Central memory CD8-positive, alpha-beta T cell (primary cell): ENCODE measurements at regions not wholly inside any gene's neighbourhood (a gene's known extent, or its start where the extent isn't known, plus 50 kb on each side); places are given as distances from the start of the nearest gene placed in this dataset.

ENCODE experiments used
- ATAC-seq: fragments of 150-1000 bp; cut with Tn5 transposase; replicated peaks from 2 replicates; pipeline ENCODE4 v1.10.0; 2022; ENCODE audit warnings: mild to moderate bottlenecking, moderate FRiP score, moderate number of reproducible peaks; ENCODE audit not compliant: poor library complexity, severe bottlenecking; ENCODE audit errors: extremely low read depth
- DNase-seq, 2 donors: peaks; one replicate each; pipeline ENCODE4 v3.0.0; 2021; ENCODE audit warnings: low spot score in 2 of 2
- H3K27ac Mint-ChIP-seq: one replicate; pipeline ENCODE4 v1.8.0; 2022; ENCODE audit warnings: low read depth, mild to moderate bottlenecking, moderate library complexity, mixed read lengths
- H3K27me3 Mint-ChIP-seq: one replicate; pipeline ENCODE4 v1.8.0; 2022; ENCODE audit warnings: mixed read lengths
- H3K36me3 Mint-ChIP-seq: one replicate; pipeline ENCODE4 v1.8.0; 2022; ENCODE audit warnings: mild to moderate bottlenecking, moderate library complexity, mixed read lengths; ENCODE audit not compliant: insufficient read depth
- H3K4me1 Mint-ChIP-seq: one replicate; pipeline ENCODE4 v1.8.0; 2022; ENCODE audit warnings: mixed read lengths
- H3K4me3 Mint-ChIP-seq: one replicate; pipeline ENCODE4 v1.8.0; 2022; ENCODE audit warnings: mild to moderate bottlenecking, moderate library complexity, mixed read lengths
- H3K9me3 Mint-ChIP-seq: one replicate; pipeline ENCODE4 v1.8.0; 2022; ENCODE audit warnings: mixed read lengths

- Mint-ChIP-seq H3K36me3 (no peaks in the 10 kb centered on the region), H3K9me3 (no peaks in the 10 kb centered on the region), H3K27me3 (peaks cover 35% of the 10 kb centered on the region), H3K4me3 (no peak overlapping the region), H3K4me1 (no peaks in the 10 kb centered on the region), H3K27ac (no peak overlapping the region)
- ATAC-seq (no peak), DNase-seq (no peak)
Measured at GRCh38 chr3:152554980-152555379, 280.0 kb upstream of the P2RY1 start.

- Mint-ChIP-seq H3K27ac (no peak overlapping the region), H3K36me3 (no peaks in the 10 kb centered on the region), H3K4me3 (no peak overlapping the region), H3K4me1 (no peaks in the 10 kb centered on the region), H3K9me3 (no peaks in the 10 kb centered on the region), H3K27me3 (peaks cover 35% of the 10 kb centered on the region)
- DNase-seq = no peak
- ATAC-seq = no peak
Measured at GRCh38 chr3:152555666-152556291, 279.2 kb upstream of the P2RY1 start.

GRCh38 chr3:152556731-152557254 lies 278.1 kb upstream of the P2RY1 start:
- H3K27ac Mint-ChIP-seq = no peak overlapping the region
- no peak for ATAC-seq
- H3K36me3 Mint-ChIP-seq = no peaks in the 10 kb centered on the region
- no peaks in the 10 kb centered on the region for H3K4me1 Mint-ChIP-seq
- H3K9me3 Mint-ChIP-seq = no peaks in the 10 kb centered on the region
- peaks cover 45% of the 10 kb centered on the region for H3K27me3 Mint-ChIP-seq
- H3K4me3 Mint-ChIP-seq = no peak overlapping the region
- no peak for DNase-seq

GRCh38 chr3:152557302-152557999 lies 277.5 kb upstream of the P2RY1 start:
- no peak for ATAC-seq
- no peak overlapping the region for H3K27ac Mint-ChIP-seq
- peaks cover 48% of the 10 kb centered on the region for H3K27me3 Mint-ChIP-seq
- H3K4me1 Mint-ChIP-seq = no peaks in the 10 kb centered on the region
- no peaks in the 10 kb centered on the region for H3K9me3 Mint-ChIP-seq
- H3K4me3 Mint-ChIP-seq = no peak overlapping the region
- no peaks in the 10 kb centered on the region for H3K36me3 Mint-ChIP-seq
- DNase-seq = no peak

GRCh38 chr3:152558386-152558785 lies 276.5 kb upstream of the P2RY1 start:
- H3K9me3 Mint-ChIP-seq = no peaks in the 10 kb centered on the region
- H3K4me3 Mint-ChIP-seq = no peak overlapping the region
- no peak overlapping the region for H3K27ac Mint-ChIP-seq
- no peaks in the 10 kb centered on the region for H3K36me3 Mint-ChIP-seq
- ATAC-seq (no peak), DNase-seq (no peak)
- H3K27me3 Mint-ChIP-seq = peaks cover 39% of the 10 kb centered on the region
- H3K4me1 Mint-ChIP-seq = no peaks in the 10 kb centered on the region

- H3K27ac Mint-ChIP-seq = no peak overlapping the region
- no peaks in the 10 kb centered on the region for H3K9me3 Mint-ChIP-seq
- H3K27me3 Mint-ChIP-seq = peaks cover 31% of the 10 kb centered on the region
- H3K36me3 Mint-ChIP-seq = no peaks in the 10 kb centered on the region
- no peak for DNase-seq
- H3K4me1 Mint-ChIP-seq = no peaks in the 10 kb centered on the region
- ATAC-seq = no peak
- no peak overlapping the region for H3K4me3 Mint-ChIP-seq
Measured at GRCh38 chr3:152559246-152559645, 275.7 kb upstream of the P2RY1 start.

- Mint-ChIP-seq H3K27ac (no peak overlapping the region), H3K4me3 (no peak overlapping the region), H3K9me3 (no peaks in the 10 kb centered on the region), H3K27me3 (peaks cover 41% of the 10 kb centered on the region), H3K4me1 (no peaks in the 10 kb centered on the region), H3K36me3 (no peaks in the 10 kb centered on the region)
- DNase-seq (no peak), ATAC-seq (no peak)
Measured at GRCh38 chr3:152564459-152564858, 270.5 kb upstream of the P2RY1 start.

GRCh38 chr3:152574461-152575079 lies 260.4 kb upstream of the P2RY1 start:
- Mint-ChIP-seq H3K27me3 (peaks cover 50% of the 10 kb centered on the region), H3K27ac (no peak overlapping the region), H3K9me3 (no peaks in the 10 kb centered on the region), H3K36me3 (no peaks in the 10 kb centered on the region), H3K4me3 (no peak overlapping the region), H3K4me1 (no peaks in the 10 kb centered on the region)
- ATAC-seq (no peak), DNase-seq (no peak)

- ATAC-seq = no peak
- H3K4me3 Mint-ChIP-seq = no peak overlapping the region
Measured at GRCh38 chr3:152578769-152579168, 256.2 kb upstream of the P2RY1 start.

GRCh38 chr3:152581951-152582350 lies 253.0 kb upstream of the P2RY1 start:
- no peak overlapping the region for H3K4me3 Mint-ChIP-seq
- H3K27ac Mint-ChIP-seq = no peak overlapping the region
- no peaks in the 10 kb centered on the region for H3K36me3 Mint-ChIP-seq
- ATAC-seq (no peak), DNase-seq (no peak)
- H3K4me1 Mint-ChIP-seq = no peaks in the 10 kb centered on the region
- peaks cover 76% of the 10 kb centered on the region for H3K27me3 Mint-ChIP-seq
- no peaks in the 10 kb centered on the region for H3K9me3 Mint-ChIP-seq

More at GRCh38 chr3:152578769-152579168, 256.2 kb upstream of the P2RY1 start:
- Mint-ChIP-seq H3K36me3 (no peaks in the 10 kb centered on the region), H3K4me1 (no peaks in the 10 kb centered on the region), H3K9me3 (no peaks in the 10 kb centered on the region), H3K27me3 (peaks cover 75% of the 10 kb centered on the region), H3K27ac (no peak overlapping the region)
- no peak for DNase-seq

GRCh38 chr3:152583963-152584362 lies 251.0 kb upstream of the P2RY1 start:
- Mint-ChIP-seq H3K4me3 (no peak overlapping the region), H3K4me1 (no peaks in the 10 kb centered on the region), H3K36me3 (no peaks in the 10 kb centered on the region), H3K27me3 (peaks cover 69% of the 10 kb centered on the region), H3K27ac (no peak overlapping the region), H3K9me3 (no peaks in the 10 kb centered on the region)
- ATAC-seq = no peak
- DNase-seq = no peak

GRCh38 chr3:152586974-152587373 lies 248.0 kb upstream of the P2RY1 start:
- Mint-ChIP-seq H3K27ac (no peak overlapping the region), H3K27me3 (peaks cover 48% of the 10 kb centered on the region), H3K4me1 (no peaks in the 10 kb centered on the region), H3K36me3 (no peaks in the 10 kb centered on the region), H3K9me3 (no peaks in the 10 kb centered on the region), H3K4me3 (no peak overlapping the region)
- ATAC-seq (no peak), DNase-seq (no peak)

GRCh38 chr3:152587861-152588260 lies 247.1 kb upstream of the P2RY1 start:
- H3K27ac Mint-ChIP-seq = no peak overlapping the region
- no peak for DNase-seq
- H3K36me3 Mint-ChIP-seq = no peaks in the 10 kb centered on the region
- peaks cover 46% of the 10 kb centered on the region for H3K27me3 Mint-ChIP-seq
- no peak overlapping the region for H3K4me3 Mint-ChIP-seq
- no peak for ATAC-seq
- no peaks in the 10 kb centered on the region for H3K4me1 Mint-ChIP-seq
- H3K9me3 Mint-ChIP-seq = no peaks in the 10 kb centered on the region
